ENCODE measurements at regions not wholly inside any gene's neighbourhood (a gene's known extent, or its start where the extent isn't known, plus 50 kb on each side); places are given as distances from the start of the nearest gene placed in this dataset.

GRCh38 chr18:73724958-73725357 is 422.7 kb downstream of the FBXO15 start:
- no peak for DNase-seq

GRCh38 chr18:73719611-73720010 is 428.0 kb downstream of the FBXO15 start:
- no peak for DNase-seq

GRCh38 chr18:73717570-73717969 is 430.1 kb downstream of the FBXO15 start:
- DNase-seq: no peak

GRCh38 chr18:73715210-73715670 is 432.4 kb downstream of the FBXO15 start:
- DNase-seq: no peak

DNA sequence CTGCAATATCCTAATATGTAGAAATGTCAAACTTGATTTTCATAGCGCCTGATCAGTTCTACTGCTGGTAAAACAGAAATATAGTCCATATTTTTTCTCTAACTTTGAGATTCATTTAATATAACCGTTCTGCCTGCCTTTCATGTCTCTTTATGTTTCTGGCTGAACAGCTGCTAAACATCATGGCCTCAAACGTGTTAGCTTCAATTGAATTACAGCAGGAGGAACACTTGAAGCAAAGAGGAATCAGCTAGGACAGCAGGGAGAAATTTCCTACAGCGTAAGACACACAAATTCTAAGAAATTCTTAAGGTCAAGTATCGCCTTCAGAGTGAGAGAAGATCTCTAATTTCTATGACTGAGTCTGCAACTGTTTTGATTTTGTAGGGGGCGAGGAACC is 433.2 kb downstream of the FBXO15 start:
- no peak for DNase-seq

GRCh38 chr18:73711256-73711655 is 436.4 kb downstream of the FBXO15 start:
- no peak for DNase-seq

DNA sequence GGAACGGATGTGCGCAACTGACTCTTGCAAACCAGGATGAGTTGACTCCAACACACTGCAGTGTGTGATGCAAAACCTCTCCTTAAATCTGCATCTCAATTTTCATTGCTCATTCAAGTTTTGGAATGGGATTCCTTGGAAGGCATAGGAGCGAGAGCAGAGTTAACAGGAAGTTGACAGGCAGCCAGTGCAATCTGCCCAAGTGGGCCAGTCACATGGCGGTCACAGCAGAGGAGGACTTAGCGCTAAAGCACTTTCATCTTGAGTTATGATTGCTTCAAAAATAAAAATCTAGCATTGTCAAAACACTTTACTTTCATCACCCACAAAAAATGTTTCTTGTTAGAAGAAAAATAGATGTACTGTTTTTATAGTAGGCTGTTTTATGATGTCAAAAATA is 439.0 kb downstream of the FBXO15 start:
- DNase-seq: no peak

DNA sequence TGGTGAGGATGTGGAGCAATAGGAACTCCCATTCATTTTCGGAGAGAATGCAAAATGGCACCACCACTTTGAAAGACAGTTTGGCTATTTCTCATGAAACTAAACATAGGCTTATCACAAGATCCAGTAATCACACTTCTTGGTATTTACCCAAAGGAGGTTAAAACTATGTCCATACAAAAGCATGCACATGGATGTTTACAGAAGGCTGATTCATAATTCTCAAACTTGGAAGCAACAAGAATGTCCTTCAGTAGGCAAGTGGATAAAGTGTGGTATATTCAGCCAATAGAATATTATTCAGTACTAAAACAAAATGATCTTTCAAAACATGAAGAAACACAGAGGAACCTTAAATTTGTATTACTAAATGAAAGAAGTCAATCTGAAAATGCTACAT is 440.6 kb downstream of the FBXO15 start:
- no peak for DNase-seq

DNA sequence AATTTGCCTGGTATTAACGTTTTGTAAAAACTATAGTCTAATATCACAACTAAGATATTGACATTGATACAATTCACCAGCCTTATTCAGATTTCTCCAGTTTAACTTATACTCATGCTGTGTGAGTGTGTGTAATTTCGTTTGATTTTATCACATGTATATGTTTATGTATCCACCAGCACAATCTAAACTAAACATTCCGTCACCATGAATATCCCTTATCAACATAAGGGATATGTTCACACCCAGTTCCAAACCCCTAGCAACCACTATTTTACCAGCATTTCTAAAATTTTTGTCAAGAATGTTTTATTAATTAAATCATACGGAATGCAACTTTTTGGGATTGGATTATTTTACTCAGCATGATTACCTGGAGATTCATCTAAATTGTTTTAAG is 450.3 kb downstream of the FBXO15 start:
- no peak for DNase-seq

DNA sequence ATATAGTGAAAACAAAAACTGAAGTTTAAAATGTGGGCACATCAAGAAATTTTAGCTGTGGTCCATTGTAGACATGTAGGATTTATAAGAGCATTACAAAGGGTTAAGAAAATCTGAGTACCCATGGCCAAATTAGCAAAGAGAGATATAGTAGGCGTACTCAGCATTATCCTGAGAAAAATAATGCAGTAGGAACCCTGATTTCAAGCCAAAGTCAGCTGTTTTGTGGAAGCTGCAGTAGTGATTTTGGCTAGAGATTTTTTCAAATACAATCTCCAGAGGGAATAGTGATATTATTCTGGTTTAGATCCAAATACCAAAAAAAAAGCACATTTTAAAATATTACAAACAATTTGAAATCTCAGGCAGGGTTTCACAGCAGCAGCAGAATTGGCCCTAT is 450.9 kb downstream of the FBXO15 start:
- no peak for DNase-seq

- DNase-seq: no peak
These were observed 451.5 kb downstream of the FBXO15 start for GRCh38 chr18:73696171-73696570.

DNA sequence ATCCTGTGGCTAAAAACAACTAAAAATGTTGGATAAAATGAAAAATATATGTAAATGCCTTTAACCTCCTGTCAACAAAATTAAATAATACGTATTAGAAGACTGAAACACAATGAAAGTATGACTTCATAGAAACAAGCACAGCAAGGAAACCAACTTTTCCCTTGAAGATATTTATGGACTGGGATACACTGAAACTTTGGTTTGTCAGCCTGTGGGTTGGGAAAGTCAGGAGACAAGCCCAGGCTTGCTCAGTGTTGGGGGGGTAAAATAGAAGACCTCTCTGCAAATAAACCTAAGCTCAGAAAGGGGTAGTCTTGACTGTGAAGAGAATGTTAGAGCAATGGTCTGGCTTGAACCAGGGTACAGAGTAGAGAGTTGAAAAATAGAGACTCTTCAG is 454.5 kb downstream of the FBXO15 start:
- DNase-seq: no peak

- no peak for DNase-seq
These were observed 456.0 kb downstream of the FBXO15 start for GRCh38 chr18:73691624-73692023.

- DNase-seq: no peak
These were observed 456.5 kb downstream of the FBXO15 start for GRCh38 chr18:73691118-73691517.

DNA sequence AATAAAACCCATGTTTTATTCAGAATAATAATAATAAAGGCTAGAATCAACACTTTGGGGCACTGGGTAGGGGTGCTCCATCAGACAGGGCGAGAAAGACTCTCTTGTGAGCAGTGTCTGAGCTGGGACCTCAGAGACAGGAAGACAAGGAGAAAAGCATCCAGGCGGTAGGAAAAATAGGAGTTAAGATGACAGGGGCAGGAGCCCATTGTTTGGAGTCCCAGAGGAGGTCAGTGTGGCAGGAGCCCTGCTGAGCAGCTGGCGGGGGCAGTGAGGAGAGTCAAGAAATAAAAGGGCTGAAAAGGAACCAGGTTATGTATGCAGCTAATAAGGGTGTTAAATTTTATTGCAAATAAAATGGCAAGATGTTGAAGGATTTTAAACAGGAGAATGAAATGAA is 457.4 kb downstream of the FBXO15 start:
- no peak for DNase-seq

DNA sequence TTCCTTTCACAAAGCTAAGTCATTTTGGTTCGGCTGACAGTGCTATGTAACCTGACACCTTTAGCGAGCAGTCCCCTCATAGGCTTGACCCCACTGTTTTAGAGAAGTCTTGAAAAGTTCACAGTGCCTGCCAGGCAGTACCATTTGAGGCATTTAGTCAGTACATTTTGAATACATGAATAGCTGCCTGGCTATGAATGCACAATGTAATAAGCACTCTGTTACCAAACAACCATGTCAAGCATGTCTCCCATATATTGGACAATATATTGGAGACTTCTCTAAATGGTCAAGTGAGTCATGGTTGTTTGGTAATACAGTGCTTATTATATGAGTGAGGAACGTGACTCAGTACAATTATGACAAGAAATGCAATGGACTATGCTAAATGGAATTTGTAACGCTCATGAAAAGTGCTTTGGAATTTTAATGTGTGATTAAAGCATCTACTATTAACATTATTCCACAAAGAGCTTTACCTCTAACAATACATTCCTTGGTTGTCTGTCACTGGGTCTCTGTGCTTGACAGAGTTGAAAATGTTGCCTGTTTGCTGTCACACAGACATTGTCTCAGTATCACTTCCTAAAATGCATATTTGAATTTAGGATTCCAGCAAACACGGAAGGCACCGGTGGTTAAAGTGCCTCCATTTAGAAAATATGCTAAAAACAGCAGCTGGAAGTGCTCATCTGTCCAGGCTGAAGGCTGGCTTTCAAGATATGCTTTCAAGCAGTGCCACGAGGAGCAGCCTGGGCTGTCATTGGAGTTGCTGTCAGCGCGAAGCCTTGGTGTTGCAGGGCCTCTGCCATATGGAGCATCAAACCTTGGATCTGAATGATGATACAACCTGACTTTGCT is 458.6 kb downstream of the FBXO15 start:
- DNase-seq: no peak

DNA sequence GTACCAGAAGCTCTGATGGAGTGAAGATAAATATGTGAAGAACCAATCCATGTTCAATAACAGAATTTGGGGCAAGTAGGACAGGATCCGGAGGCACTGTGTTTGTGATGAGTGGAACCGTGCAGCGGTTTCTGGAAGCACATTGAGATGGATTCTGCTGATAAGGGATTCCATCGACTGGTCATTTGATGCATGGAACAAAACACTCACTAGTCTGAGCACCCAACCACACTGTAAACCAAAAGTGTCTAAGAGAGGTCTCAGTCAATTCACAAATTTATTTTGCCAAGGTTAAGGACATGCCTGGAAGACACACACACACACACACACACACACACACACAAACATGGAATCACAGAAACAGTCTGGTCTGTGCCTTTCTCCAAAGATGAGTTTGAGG is 459.5 kb downstream of the FBXO15 start:
- no peak for DNase-seq

GRCh38 chr18:73684647-73685046 is 463.0 kb downstream of the FBXO15 start:
- no peak for DNase-seq

- DNase-seq: no peak
These were observed 464.0 kb downstream of the FBXO15 start for GRCh38 chr18:73683409-73684238.

DNA sequence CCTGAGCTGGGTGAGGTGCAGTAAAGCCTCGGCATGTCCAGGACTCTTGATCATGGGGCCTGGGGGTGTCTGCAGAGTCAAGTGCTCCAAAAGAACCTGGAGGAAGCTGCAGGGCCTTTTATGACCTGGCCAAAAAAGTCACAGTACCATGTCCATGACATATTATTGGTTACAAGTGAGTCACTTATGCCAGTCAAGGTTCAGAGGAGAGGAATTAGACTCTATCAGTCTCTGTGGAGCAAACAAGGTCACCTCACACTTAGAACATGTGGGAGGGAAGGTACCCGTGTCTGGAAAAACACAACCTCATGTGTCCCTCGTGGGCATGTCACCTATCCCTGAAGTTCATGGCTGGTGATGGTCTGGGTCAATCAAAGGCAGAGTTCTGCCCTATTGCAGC is 465.7 kb downstream of the FBXO15 start:
- no peak for DNase-seq

- DNase-seq: no peak
These were observed 466.2 kb downstream of the FBXO15 start for GRCh38 chr18:73681398-73681797.

DNA sequence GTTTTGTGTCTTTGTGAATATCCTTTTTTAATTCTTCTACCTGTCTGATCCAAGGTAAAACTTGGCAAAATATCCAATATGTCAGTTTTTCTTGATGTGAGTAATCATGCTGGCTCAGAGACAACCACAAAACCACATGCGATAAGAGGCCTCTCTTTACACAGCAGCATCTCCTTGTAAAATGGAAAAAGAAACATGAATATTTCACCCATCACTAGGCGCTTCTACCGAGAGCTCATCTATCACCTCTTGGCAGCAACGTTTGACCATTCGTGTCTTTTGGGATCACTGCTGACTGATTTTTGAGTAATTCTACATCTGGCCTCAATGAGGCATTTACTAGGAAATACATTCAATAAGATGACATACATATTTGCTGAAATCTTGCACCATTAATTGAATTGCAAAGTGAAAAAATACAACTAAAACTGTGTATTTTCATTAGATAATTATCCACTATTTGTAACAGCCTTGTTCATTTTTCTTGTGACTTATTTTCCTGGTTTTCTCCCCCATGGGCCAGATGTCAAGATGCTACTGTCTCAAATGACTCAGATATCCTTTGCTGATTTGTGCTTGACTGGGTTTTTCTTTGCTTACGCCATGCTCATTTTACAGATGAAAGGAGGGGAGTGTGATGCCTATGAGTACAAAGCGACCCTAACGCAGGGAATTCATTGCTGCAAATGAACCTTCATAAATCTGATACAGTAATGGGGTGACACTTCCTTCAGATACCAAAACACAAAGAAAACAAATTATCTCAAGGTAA is 467.5 kb downstream of the FBXO15 start:
- no peak for DNase-seq

DNA sequence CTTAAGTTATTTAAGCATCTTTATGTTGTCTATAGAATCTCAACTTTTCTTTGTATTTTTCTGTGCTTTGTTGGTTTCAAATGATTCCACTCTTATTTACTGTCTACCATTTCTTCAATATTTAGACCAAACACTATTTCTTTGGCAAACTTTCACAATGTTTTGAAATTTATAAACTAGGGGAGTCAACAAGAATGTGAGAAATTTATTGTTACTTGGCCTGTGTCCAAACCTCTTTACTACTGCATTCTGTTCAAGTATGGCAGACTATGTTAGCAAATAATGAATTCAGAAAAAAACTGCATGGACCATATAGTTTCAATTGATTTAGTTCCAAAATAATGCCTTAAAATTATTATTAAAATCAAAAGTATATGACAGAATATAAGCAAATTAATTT is 470.2 kb downstream of the FBXO15 start:
- no peak for DNase-seq
